ENCODE measurements at regions not wholly inside any gene's neighbourhood (a gene's known extent, or its start where the extent isn't known, plus 50 kb on each side); places are given as distances from the start of the nearest gene placed in this dataset.

DNA sequence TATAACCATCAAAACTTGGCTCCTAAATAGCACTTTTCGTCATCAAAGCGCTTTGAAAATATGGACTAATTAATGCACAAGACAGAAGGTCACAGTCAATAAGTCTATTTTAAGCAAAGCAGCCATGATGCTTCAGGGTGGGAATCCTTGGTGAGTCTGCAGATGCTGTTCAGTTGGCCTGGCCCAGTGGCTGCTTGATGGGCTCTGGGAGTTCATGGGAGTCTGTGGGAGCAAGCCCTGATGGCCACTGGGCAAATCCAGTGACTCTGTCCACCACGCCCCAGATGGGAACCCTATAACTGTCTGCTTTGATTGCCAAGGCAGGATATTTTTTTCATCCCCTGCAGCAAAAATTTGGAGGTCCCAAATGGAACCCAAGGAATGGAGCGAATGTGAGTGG, 95.7 kb upstream of the CTBP2 start (continued):
- TF ChIP-seq SIN3A (IDR thresholded peaks at IDR 0.05; ENCODE audit: low read depth): no peak
- TF ChIP-seq ZFX (IDR thresholded peaks at IDR 0.05): no peak
- no peak for TF ChIP-seq YY1 (IDR thresholded peaks at IDR 0.05; ENCODE audit: extremely low read depth, insufficient replicate concordance, low read depth, low read length)
- TF ChIP-seq SP1 (IDR thresholded peaks at IDR 0.05; ENCODE audit: low read depth): no peak

DNA sequence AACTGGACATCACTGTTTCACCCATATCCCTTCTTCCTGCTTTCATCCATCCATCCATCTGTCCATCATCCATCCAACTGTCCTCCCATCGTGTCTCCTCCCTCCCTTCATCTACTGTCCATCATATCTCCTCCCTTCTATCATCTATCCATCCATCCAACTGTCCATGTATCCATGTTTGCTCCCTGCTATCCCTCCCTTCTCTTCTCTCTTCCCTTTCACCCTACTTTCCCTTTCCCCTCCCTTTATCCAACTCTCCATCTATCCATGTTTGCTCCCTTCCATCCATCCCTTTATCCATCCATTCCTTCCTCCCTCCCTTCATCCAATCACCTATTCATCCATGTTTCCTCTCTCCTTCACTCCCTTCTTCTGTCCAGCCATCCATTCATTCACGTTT, 92.6 kb upstream of the CTBP2 start:
- H3K27ac ChIP-seq (ENCODE audit: low read depth, low read length): no peak overlapping the region
- no peak overlapping the region for H3K9ac ChIP-seq (ENCODE audit: low read length)
- POLR2A ChIA-PET: no interaction called here
- CTCF ChIA-PET: no interaction called here
- H3K4me3 ChIP-seq (replicated peaks in 1 of 2; ENCODE audit: low read depth in 1 of 2, low read length in 2 of 2): no peak overlapping the region
- no TSS peak for BruUV-seq (replicated peaks)
- 0 out of 4 replicates have a peak, but pooled peaks cover 0 to 4% of the 10 kb centered on the region in 2 experiments for H3K9me3 ChIP-seq (ENCODE audit: control insufficient read depth in 1 of 2, insufficient read depth in 1 of 2, low read depth in 1 of 2, low read length in 2 of 2)
- H3K4me1 ChIP-seq (ENCODE audit: control insufficient read depth in 1 of 2, insufficient read depth in 2 of 2, low read length in 2 of 2): no peaks in the 10 kb centered on the region
- H3K36me3 ChIP-seq (ENCODE audit: control insufficient read depth in 1 of 2, insufficient read depth in 2 of 2, low read length in 2 of 2): no peaks in the 10 kb centered on the region
- H2AFZ ChIP-seq (ENCODE audit: low read depth, low read length, poor library complexity, severe bottlenecking): no peak overlapping the region
- intact Hi-C loops (cut with micrococcal nuclease): no loop called here
- no peaks in the 10 kb centered on the region; the same call in 1 of the 2 replicates for H3K9me2 ChIP-seq (ENCODE audit: insufficient read depth)
- RAD21 ChIA-PET (ENCODE audit: low non-redundant PET in 1 of 2, low total read pairs in 2 of 2, uncharacterized antibody in 2 of 2, unreplicated experiment in 2 of 2): no interaction called here
- H3K4me2 ChIP-seq (ENCODE audit: low read length): no peak overlapping the region
- H3K27me3 ChIP-seq (ENCODE audit: insufficient read depth, low read length): peaks cover 6% of the 10 kb centered on the region; the same call in 1 of the 2 replicates
- ATAC-seq: no peak
- H4K20me1 ChIP-seq (ENCODE audit: insufficient read depth): no peaks in the 10 kb centered on the region
- no peak for DNase-seq (ENCODE audit: low read depth, low spot score)
- H3K79me2 ChIP-seq (ENCODE audit: insufficient read depth, low read length): no peaks in the 10 kb centered on the region
- no peak for TF ChIP-seq YY1 (IDR thresholded peaks at IDR 0.05; ENCODE audit: extremely low read depth, insufficient replicate concordance, low read depth, low read length)
- TF ChIP-seq, protein P1, sequence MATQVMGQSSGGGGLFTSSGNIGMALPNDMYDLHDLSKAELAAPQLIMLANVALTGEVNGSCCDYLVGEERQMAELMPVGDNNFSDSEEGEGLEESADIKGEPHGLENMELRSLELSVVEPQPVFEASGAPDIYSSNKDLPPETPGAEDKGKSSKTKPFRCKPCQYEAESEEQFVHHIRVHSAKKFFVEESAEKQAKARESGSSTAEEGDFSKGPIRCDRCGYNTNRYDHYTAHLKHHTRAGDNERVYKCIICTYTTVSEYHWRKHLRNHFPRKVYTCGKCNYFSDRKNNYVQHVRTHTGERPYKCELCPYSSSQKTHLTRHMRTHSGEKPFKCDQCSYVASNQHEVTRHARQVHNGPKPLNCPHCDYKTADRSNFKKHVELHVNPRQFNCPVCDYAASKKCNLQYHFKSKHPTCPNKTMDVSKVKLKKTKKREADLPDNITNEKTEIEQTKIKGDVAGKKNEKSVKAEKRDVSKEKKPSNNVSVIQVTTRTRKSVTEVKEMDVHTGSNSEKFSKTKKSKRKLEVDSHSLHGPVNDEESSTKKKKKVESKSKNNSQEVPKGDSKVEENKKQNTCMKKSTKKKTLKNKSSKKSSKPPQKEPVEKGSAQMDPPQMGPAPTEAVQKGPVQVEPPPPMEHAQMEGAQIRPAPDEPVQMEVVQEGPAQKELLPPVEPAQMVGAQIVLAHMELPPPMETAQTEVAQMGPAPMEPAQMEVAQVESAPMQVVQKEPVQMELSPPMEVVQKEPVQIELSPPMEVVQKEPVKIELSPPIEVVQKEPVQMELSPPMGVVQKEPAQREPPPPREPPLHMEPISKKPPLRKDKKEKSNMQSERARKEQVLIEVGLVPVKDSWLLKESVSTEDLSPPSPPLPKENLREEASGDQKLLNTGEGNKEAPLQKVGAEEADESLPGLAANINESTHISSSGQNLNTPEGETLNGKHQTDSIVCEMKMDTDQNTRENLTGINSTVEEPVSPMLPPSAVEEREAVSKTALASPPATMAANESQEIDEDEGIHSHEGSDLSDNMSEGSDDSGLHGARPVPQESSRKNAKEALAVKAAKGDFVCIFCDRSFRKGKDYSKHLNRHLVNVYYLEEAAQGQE (IDR thresholded peaks at IDR 0.05; ENCODE audit: low read depth): no peak
- no peak for TF ChIP-seq RAD21 (IDR thresholded peaks at IDR 0.05; ENCODE audit: low read depth)
- no peak for TF ChIP-seq CEBPB (IDR thresholded peaks at IDR 0.05; ENCODE audit: low read depth)
- no peak for TF ChIP-seq ZNF274 (IDR thresholded peaks at IDR 0.05; ENCODE audit: low read depth, low read length)
- no peak for TF ChIP-seq SRF (IDR thresholded peaks at IDR 0.05; ENCODE audit: low read depth)
- no peak for TF ChIP-seq TCF7L2 (IDR thresholded peaks at IDR 0.05; ENCODE audit: borderline replicate concordance, extremely low read depth, insufficient read depth, insufficient read length)
- TF ChIP-seq ELF1 (IDR thresholded peaks at IDR 0.05; ENCODE audit: borderline replicate concordance, low read depth): no peak
- TF ChIP-seq EGR1 (IDR thresholded peaks at IDR 0.05; ENCODE audit: low read depth): no peak
- no peak for TF ChIP-seq SP1 (IDR thresholded peaks at IDR 0.05; ENCODE audit: low read depth)
- no peak for TF ChIP-seq ZFX (IDR thresholded peaks at IDR 0.05)
- TF ChIP-seq POLR2AphosphoS5 (IDR thresholded peaks at IDR 0.05; ENCODE audit: low read depth, low read length): no peak
- no peak for TF ChIP-seq POLR2A (IDR thresholded peaks at IDR 0.05; ENCODE audit: borderline replicate concordance, extremely low read depth, insufficient read depth, insufficient read length)
- TF ChIP-seq, protein P2, sequence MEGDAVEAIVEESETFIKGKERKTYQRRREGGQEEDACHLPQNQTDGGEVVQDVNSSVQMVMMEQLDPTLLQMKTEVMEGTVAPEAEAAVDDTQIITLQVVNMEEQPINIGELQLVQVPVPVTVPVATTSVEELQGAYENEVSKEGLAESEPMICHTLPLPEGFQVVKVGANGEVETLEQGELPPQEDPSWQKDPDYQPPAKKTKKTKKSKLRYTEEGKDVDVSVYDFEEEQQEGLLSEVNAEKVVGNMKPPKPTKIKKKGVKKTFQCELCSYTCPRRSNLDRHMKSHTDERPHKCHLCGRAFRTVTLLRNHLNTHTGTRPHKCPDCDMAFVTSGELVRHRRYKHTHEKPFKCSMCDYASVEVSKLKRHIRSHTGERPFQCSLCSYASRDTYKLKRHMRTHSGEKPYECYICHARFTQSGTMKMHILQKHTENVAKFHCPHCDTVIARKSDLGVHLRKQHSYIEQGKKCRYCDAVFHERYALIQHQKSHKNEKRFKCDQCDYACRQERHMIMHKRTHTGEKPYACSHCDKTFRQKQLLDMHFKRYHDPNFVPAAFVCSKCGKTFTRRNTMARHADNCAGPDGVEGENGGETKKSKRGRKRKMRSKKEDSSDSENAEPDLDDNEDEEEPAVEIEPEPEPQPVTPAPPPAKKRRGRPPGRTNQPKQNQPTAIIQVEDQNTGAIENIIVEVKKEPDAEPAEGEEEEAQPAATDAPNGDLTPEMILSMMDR (IDR thresholded peaks at IDR 0.05 in 2 of 3, conservative IDR thresholded peaks at IDR 0.05 in 1 of 3; ENCODE audit: borderline replicate concordance in 1 of 3, insufficient read depth in 1 of 3, low read depth in 2 of 3, low read length in 2 of 3): no peak
- no peak for TF ChIP-seq EZH2phosphoT487 (IDR thresholded peaks at IDR 0.05; ENCODE audit: borderline replicate concordance)
- TF ChIP-seq, protein P3, sequence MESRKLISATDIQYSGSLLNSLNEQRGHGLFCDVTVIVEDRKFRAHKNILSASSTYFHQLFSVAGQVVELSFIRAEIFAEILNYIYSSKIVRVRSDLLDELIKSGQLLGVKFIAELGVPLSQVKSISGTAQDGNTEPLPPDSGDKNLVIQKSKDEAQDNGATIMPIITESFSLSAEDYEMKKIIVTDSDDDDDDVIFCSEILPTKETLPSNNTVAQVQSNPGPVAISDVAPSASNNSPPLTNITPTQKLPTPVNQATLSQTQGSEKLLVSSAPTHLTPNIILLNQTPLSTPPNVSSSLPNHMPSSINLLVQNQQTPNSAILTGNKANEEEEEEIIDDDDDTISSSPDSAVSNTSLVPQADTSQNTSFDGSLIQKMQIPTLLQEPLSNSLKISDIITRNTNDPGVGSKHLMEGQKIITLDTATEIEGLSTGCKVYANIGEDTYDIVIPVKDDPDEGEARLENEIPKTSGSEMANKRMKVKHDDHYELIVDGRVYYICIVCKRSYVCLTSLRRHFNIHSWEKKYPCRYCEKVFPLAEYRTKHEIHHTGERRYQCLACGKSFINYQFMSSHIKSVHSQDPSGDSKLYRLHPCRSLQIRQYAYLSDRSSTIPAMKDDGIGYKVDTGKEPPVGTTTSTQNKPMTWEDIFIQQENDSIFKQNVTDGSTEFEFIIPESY (IDR thresholded peaks at IDR 0.05; ENCODE audit: extremely low read depth, insufficient replicate concordance, low read length): no peak
- TF ChIP-seq, protein P4, sequence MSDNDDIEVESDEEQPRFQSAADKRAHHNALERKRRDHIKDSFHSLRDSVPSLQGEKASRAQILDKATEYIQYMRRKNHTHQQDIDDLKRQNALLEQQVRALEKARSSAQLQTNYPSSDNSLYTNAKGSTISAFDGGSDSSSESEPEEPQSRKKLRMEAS (IDR thresholded peaks at IDR 0.05): no peak
- TF ChIP-seq EZH2 (IDR thresholded peaks at IDR 0.05): no peak

Measured in HCT116 (cell line).